HG02852 (cell line): ENCODE measurements at regions not wholly inside any gene's neighbourhood (a gene's known extent, or its start where the extent isn't known, plus 50 kb on each side); places are given as distances from the start of the nearest gene placed in this dataset.
A peak's percentile ranks its signal among the peaks of the same experiment; 100 is the strongest.

ENCODE experiments used
- ATAC-seq: cut with Tn5 transposase; IDR thresholded peaks from one replicate; pipeline ENCODE4 v1.9.1; 2021; ENCODE audit warnings: mild to moderate bottlenecking, moderate library complexity; ENCODE audit not compliant: unreplicated experiment

DNA sequence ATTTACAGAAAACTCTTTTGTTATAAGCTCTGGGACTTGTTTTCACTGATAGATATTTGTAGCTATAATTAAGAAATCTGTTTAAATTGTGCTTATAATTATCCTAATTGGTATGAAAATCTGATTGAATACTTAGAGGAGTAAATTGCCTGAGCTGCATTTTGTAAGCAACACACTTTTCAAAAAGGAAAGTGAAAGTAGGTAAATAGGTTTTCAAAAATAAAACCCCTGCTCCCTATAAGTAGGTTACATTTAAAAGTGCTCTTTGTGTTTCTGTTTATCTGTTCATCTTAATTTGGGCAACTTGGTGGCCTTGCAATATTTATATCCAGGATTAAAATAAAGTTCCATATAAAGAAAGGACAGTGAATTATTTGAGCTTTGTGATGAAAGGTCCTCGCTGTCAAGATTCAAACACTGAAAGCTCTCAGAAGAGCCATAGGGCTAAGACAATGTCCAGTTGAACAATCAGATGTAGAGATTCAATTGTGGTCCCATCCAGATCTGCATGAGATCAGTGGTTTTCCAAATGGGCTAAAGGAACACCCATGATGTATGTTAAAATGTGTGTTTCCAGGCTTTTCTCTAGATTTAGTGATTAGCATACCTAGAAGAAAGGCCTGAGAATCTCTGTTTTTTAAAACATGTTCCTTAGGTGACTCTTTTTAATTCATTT lies 371.6 kb downstream of the RPRM start:
- peak; percentile 59 for ATAC-seq

DNA sequence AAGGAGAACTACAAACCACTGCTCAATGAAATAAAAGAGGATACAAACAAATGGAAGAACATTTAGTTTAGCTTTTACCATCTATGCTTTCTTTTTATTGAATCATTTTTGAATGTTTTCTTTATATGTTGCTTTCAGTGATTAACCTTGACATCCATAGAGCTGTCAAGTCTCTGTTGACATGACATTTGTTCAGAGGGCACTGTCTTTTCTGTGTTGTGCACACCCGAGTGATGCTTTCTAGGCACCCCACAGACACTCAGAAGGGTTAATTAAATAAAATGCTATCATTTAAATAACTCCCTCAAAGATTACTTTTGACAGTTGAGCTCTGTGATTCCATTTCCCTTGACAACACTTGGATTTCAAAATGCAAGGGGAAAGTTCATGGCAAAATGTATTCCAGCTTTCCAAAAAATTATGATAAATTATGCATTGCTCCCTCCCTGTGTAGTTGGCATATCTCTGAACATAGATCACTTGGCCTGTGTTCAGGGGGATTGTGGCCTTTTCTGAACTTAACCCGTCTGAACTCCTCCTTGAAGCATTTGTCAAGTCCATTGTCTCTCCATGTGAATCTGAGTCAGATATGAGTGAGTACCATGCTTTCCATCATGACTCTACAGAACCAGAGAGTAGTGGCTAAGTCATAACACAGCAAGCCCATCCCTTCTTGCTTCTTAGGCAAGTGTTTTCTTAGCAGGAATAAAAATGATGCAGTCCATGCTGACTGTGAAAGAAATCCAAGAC lies 372.6 kb downstream of the RPRM start:
- ATAC-seq: no peak

DNA sequence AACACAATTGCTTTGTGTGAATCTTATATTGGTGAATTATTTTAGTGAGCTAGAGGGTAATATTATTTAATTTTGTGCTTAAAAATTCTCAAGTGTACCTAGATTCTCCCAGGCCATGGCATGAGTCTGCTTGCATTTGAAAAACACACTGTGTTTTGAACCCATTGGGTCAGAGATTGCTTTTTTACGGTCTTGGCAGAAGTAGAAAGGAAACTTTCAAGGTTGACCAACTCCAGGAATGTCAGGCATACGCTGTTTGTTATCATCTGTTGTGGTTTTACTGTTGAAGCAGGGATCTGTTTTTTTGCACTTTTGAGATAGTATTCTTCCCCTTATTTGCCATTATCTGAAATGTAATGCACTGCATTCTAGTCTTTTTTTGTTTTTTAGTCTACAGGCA lies 377.4 kb downstream of the RPRM start:
- no peak for ATAC-seq

DNA sequence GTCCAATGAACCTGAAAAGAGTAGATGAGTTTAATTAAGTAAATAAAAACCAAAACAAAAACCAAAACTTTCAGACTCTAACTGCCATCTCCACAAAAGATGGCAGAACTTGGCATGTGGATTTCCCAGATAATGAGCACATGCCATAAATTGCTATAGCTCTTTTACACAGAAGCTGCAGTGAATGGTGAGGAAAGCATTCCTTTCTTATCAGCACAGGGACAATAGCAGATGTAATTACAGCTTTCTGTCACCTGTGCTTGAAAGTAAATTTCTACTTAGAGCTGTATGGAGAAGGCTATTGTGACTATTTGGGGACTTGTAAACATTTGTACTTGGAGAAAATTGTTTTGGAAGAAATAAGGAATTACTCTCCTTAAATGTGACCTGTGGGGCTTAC lies 378.4 kb downstream of the RPRM start:
- no peak for ATAC-seq

DNA sequence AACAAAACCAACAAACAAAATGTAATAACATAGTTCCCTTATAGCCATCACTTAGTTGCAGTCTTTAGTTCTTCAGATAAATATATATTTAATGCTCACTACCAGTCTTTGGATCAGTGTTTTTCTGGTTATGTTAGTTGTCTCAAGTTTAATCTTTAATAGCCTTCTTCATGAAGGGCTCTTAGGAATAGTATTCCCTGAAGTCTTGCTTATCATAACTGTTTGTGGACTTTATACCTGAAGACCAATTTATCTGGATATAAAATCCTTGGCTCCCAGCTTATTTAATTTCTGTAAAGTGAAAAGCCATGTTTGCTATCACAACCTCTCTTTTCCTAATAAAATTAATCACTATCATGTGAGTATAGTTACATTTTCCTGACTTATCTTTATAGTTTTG lies 379.7 kb downstream of the ARL6IP6 start:
- ATAC-seq: no peak

DNA sequence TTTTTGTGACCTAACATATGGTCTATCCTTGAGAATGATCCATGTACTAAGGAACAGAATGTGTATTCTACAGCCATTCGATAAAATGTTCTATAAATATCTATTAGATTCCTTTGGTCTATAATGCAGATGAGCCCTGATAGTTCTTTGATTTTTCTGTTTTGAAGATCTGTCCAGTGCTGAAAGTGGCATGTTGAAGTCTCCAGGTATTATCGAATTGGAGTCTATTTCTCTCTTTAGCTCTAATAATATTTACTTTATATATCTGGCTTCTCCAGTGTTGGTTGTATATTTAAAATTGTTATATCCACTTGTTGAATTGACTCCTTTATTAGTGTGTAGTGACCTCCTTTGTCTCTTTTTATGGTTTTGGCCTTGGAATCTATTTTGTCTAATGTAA lies 377.9 kb downstream of the ARL6IP6 start:
- ATAC-seq: no peak

DNA sequence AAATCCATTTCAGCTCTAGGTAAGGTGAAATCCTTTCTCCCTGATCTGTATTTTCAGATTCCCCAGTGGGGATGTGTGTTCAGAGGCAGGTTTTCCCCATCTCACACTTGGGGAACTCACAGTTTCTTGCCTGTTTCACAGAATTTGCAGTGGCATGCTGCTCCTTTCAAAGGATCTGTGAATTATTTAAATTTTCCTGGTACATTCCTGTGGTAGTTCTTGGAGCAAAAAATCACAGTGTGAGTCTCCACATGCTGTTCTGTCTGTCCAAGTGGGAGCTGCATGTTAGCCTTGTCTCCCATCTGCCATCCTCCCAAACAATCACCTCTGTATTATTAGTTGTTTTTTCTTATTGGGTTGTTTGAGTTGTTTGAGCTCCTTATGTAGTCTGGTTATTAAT lies 372.9 kb downstream of the ARL6IP6 start:
- no peak for ATAC-seq

DNA sequence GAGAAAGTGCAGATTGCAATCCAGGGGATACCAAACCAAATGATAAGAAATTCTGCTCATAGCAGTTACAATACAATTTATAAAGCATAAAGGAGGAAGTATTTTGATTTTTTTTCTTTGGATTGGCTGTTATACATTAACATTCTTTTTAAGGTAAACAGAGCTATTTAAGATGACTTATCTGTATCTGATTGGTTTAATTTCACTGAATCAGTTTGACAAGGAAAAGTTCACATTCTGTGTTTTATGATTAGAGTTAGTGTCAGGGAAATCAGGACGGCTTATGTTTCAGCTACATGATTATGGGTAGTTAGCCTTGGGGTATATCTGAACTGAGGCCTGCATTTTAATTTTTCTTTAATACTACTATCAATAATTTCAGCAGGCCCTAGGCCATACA lies 360.9 kb downstream of the ARL6IP6 start:
- ATAC-seq: no peak

DNA sequence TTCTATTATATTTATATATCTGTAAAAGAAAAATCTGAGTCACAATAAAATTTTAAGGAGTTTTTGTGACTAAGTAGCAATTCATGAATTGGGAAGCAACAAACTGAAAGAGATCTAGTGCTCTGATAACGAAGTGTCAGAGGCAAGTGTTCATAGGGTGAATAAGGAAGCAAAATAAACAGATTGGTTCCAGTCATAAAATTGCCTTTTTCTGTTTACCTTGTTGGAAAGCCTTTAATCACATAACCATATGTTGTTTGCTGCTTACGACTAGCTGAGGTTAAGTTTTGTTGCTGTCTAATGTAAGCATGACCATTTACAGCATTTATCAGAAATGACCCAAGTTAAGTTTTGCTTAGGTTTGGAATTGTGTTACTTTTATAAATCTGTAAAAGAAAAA lies 358.9 kb downstream of the ARL6IP6 start:
- no peak for ATAC-seq

DNA sequence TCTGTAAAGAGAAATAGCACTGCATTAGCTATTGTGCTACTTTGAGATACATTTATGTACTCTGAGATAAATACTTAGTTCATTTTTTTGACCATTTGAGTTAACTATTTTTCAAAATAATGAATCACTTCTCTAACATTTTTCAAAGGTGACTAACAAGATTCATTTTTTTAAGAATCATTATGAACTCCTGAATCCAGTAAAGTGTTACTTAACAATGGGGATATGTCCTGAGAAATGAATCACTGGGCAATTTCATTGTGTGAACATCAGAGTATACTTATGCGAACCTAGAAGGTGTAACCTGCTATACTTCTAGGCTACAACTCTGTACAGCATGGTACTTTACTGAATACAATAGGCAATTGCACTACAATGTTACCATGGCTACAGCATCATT lies 355.8 kb downstream of the ARL6IP6 start:
- ATAC-seq: no peak

DNA sequence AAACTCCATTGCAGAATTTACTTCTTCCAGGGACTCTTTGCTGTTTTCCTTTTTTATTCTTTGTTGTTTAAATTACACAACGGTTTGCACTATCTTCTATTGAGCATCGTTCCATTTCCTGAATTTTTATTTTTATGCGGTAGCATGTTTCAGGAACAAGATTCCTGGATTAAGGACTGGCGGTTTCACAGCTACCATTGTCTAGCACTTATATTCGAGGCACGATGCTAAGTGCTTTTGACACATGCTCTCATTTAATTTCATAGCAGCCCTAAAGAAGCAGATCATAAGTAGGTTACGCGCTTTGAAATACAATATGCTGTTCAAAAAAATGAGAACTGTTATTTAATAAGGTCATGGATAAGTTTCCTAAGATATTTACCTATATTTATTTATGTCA lies 354.4 kb downstream of the ARL6IP6 start:
- no peak for ATAC-seq

DNA sequence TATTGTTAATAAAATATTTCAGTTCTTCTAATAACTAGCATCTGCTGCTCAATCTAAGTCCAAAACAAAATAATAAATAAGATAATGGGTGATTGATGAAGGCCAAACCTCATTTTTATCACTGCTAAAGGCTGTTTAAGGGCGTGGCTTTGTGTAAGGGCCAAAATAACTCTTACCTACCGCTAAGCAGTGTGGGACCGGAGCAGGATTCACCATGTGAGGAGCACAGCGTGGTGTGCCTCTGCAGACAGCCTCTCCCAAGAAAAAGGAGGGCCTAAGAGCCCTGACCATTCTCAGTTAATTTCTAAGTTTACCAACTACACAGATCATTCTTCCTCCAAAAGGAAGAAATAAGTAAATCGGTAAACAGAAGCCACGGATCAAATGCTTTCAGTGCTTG lies 353.7 kb downstream of the ARL6IP6 start:
- no peak for ATAC-seq

DNA sequence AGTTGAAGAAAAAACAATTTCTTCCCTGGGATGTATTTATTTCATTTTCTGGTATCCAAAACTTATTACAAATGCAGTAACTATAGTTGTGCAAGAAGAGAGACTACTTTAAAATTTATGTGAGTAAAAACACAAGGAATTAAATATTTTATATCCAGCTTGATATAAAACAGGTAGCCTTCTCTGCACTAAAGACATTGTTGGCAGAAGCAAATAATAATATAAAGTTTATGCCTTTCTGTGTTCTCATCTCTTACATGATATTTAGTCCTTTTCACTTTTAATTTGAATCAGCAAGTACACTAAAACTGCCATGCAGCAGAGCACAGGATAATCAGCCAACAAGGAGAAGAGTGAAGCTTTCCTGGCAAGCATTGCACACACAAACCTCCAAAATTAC lies 352.7 kb downstream of the ARL6IP6 start:
- no peak for ATAC-seq

DNA sequence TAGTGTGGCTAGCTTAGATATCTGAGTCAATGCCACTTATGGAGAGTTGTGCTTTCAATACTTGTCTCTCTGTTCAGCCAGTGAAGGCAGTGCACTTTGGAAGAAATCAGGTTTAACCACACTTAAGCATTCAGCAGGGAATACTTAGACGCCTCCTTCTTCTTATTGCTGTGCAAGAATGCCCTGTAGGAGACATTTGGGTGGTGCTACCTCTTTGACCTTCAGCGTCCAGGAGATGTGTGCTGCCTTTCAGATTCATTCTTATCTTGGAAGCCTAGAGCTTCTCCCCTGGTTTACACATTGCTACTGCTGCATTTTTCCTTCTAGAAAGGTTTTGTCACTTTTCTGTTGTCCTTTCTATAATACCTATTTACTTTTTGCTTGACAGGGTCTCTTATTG lies 350.5 kb downstream of the ARL6IP6 start:
- ATAC-seq: no peak

DNA sequence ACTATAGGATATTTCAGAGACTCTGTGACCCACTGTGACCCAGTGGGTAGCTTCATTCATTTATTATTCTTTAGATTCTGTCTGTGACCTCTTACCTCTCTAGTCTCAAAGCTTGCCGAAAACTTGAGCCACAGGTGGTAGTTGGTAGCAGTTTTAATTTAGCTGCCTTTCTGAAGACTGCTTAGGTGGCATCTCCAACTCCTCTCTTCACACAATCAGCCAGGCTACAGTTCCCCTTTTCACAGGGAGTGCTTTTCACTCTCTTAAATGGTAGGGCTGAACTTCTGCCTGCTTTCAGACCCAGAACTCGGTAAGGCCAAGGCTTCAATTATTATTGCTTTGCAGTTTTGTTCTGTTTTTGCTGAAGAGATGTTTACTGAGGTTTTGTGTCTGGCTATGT lies 349.6 kb downstream of the ARL6IP6 start:
- no peak for ATAC-seq

DNA sequence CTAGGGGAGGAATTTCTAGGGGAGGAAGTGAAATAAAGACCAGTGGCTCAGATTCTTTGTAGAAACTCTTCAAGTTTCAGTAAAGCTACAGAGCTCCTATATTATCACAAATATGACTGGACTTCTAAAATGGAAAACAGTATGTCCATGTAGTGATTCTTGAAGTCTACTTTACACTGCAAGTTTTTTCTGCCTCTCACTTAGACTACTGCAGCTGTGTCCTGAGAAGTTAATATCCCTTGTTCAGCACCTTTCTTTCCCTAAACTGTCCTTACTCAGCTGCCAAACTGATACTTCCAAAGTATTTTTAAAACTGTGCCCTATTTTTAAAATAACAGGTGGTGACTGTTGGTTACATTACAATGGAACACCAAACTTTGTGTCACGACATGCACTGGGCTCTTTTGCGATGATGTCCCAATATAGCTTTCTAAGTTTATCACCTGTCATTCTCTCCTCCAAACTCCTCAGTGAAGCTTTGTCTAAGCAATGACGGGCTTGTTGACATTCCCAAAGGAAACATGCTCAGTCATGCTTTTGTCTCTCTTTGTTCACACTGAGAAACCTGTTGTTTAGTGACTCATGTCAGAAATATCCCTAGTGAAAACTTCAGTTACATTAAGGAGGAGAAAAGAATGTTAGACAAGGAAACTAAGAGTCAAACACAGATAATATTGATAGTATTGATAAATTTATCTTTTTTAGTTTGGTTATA lies 341.1 kb downstream of the ARL6IP6 start:
- ATAC-seq: no peak

DNA sequence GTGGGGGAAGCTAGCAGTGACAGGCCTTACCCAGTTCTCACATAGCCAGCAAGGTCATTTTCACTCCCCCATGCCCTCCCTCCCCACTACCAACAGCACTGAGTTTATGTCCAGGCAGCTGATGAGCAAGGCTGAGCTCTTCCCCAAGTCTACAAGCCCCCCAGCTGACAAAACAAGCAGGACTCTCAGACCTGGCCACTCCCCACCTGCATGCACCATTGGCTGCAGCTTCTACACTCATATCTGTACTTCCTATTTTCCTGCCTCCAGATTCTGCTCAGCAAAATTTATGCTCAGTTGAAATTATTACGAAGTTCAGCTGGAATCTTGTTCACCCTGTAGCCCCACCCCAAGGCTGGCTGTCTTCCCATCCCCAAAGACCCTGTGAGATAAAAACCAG lies 339.3 kb downstream of the ARL6IP6 start:
- ATAC-seq: peak; percentile 59

DNA sequence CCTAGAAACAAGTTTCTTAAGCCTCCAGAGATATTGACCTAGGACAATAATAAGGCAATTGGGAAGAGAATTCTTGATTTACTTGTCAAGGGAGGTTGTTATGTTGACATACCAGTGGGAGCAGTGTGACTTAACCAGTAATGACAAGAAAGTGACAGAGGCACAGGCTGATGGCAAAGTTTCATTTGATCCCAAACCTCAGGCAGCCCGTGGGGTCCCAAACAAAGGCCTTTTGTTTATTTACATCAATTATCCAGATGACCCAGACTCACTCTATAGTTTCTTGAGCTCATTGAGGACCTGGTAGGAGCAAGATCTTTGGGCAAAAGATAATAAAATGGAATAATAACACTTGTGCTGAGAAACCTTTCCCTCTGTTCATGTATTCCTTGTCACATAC lies 336.8 kb downstream of the ARL6IP6 start:
- no peak for ATAC-seq

DNA sequence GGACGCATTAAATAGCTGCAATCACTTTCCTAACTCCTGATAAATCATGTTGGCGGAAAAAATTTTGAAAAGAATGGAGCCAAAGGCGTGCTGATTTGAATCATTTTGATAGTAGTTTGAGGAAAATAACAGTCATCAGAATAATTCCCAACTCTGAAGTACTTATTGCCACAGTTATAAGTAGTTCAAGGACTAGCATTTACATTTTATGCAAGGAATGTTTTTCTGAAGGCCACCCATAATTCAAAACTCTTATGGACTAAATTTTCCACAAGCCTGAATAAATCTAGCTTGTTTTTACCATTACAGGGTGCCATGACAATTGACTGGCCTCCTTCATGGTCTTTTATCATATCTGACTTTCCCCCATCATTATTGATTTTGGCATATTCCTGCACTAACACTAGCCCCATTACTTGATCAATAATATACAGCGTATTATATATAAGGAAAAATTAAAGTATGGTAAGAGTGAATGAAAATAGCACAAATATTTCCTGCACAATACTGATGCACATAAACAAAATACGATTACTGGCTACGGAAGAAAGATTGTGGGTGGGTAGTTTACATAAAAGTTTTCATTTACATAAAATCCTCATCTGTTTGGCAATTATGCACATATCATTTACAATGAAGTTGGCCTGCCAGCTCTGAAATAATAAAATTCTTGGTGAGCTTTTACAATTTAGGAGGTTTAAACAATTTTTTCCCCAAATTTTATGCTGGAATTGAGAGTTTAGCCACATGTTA lies 334.6 kb downstream of the ARL6IP6 start:
- no peak for ATAC-seq

DNA sequence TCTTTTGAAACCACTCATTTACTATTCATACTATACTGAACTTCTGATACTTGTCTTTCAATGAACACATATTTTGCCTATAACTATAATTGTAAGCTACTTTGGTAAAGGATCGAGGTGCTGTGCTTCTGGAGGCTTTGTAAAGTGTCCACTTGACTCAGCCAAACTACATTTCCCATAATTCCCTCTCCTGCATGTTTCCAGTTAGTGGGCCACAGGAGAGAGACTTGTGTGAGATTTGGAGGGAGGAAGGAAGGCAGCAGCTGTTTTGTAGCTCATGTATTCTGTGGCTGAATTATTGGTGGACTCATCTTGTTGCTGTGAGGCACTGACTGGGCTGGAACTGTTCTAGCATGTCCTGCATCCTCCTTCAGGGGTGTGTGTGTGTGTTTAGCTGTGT lies 328.8 kb downstream of the ARL6IP6 start:
- ATAC-seq: no peak

DNA sequence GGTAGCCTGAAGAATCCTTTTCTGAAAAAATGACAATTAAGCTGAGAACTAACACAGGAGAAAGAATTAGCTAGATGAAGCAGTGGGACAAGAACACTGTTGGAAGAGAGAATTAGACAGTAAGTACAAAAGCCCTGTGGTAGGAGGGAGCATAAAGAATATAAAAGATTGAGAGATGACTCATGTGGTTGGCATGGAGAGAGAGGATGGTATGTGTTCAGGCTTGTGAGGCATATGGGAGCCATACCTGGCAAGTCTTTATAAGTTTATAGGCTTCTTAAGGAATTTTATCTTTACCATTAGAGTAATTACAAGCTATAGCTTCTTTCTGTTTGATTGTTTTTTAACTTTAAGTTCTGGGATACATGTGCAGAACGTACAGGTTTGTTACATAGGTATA lies 325.0 kb downstream of the ARL6IP6 start:
- no peak for ATAC-seq
